Prostate gland (tissue), 2 donors: ENCODE measurements at regions not wholly inside any gene's neighbourhood (a gene's known extent, or its start where the extent isn't known, plus 50 kb on each side); places are given as distances from the start of the nearest gene placed in this dataset.

Source experiments
- CTCF ChIP-seq, 4 experiments: fragments of 200-600 bp in 2 of 4; fragments of 450-650 bp in 2 of 4; sonication (generic) in 2 of 4; IDR thresholded peaks; 1 replicate in 3 of 4; 2 replicates in 1 of 4; pipeline ENCODE4 v1.5.1; 2016 to 2019; ENCODE audit warnings: antibody characterized with exemption in 4 of 4, mild to moderate bottlenecking in 2 of 4, moderate library complexity in 2 of 4
- POLR2A ChIP-seq: fragments of 450-650 bp; IDR thresholded peaks from one replicate; pipeline ENCODE4 v1.6.1; 2016; ENCODE audit warnings: antibody characterized with exemption, mild to moderate bottlenecking
- POLR2AphosphoS5 ChIP-seq: sonication (generic); formaldehyde crosslinking; IDR thresholded peaks from one replicate; pipeline ENCODE4 v1.6.1; 2017; ENCODE audit warnings: antibody characterized with exemption

- no peak for TF ChIP-seq CTCF (IDR thresholded peaks at IDR 0.05)
- no peak for TF ChIP-seq POLR2A
- no peak for TF ChIP-seq POLR2AphosphoS5
Measured at GRCh38 chr6:14634072-14634471, 516.5 kb downstream of the CD83 start.
